Body of pancreas (tissue), 4 donors: ENCODE measurements at regions not wholly inside any gene's neighbourhood (a gene's known extent, or its start where the extent isn't known, plus 50 kb on each side); places are given as distances from the start of the nearest gene placed in this dataset.

Experiments used
- POLR2A ChIP-seq, 3 donors: fragments of 450-650 bp; IDR thresholded peaks; one replicate each; pipeline ENCODE4 v1.6.1; 2016; ENCODE audit warnings: antibody characterized with exemption in 3 of 3, mild to moderate bottlenecking in 2 of 3
- TF ChIP-seq, protein P1 (sequence below), 7 experiments: fragments of 450-650 bp in 4 of 7; fragments of 200-600 bp in 3 of 7; sonication (generic) in 3 of 7; IDR thresholded peaks; one replicate each; pipeline ENCODE4 v1.5.1; 2016 to 2019; ENCODE audit warnings: antibody characterized with exemption in 7 of 7

DNA sequence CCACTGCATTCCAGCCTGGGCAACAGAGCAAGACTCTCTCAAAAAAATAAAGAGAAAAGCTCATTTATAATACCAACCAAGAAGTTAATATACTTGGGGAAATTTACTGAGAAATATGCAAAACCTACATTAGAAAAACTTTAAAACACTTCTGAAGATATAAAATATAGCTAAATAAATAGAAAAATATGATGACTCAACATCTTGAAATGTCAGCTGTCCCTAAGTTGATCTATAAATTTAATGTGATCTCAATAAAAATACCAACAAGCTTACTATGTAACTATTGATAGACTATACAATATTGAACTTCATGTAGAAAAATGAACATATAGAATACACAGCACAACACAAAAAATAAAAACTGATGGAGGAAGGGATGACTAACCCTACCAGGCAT is 87.5 kb upstream of the INTU start:
- TF ChIP-seq, protein P1, sequence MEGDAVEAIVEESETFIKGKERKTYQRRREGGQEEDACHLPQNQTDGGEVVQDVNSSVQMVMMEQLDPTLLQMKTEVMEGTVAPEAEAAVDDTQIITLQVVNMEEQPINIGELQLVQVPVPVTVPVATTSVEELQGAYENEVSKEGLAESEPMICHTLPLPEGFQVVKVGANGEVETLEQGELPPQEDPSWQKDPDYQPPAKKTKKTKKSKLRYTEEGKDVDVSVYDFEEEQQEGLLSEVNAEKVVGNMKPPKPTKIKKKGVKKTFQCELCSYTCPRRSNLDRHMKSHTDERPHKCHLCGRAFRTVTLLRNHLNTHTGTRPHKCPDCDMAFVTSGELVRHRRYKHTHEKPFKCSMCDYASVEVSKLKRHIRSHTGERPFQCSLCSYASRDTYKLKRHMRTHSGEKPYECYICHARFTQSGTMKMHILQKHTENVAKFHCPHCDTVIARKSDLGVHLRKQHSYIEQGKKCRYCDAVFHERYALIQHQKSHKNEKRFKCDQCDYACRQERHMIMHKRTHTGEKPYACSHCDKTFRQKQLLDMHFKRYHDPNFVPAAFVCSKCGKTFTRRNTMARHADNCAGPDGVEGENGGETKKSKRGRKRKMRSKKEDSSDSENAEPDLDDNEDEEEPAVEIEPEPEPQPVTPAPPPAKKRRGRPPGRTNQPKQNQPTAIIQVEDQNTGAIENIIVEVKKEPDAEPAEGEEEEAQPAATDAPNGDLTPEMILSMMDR (IDR thresholded peaks at IDR 0.05): no peak
- no peak for TF ChIP-seq POLR2A (IDR thresholded peaks at IDR 0.05)
